Activated CD4-positive, alpha-beta T cell treated with anti-CD3 and anti-CD28 coated beads, Interleukin-2, amount 50 U/mL, for 16 hours (primary cell): ENCODE measurements at regions not wholly inside any gene's neighbourhood (a gene's known extent, or its start where the extent isn't known, plus 50 kb on each side); places are given as distances from the start of the nearest gene placed in this dataset.
"Not testable (repeated sequence)": the region's sequence is repeated elsewhere in the genome, so short reads cannot be mapped to it uniquely, and the experiment has no call there.

ENCODE experiments used
- DNase-seq: peaks from one replicate; pipeline ENCODE4 v3.0.0-alpha.2; 2020

- no peak for DNase-seq
Observed at GRCh38 chr7:91719008-91719407, 161.5 kb downstream of the MTERF1 start.

DNA sequence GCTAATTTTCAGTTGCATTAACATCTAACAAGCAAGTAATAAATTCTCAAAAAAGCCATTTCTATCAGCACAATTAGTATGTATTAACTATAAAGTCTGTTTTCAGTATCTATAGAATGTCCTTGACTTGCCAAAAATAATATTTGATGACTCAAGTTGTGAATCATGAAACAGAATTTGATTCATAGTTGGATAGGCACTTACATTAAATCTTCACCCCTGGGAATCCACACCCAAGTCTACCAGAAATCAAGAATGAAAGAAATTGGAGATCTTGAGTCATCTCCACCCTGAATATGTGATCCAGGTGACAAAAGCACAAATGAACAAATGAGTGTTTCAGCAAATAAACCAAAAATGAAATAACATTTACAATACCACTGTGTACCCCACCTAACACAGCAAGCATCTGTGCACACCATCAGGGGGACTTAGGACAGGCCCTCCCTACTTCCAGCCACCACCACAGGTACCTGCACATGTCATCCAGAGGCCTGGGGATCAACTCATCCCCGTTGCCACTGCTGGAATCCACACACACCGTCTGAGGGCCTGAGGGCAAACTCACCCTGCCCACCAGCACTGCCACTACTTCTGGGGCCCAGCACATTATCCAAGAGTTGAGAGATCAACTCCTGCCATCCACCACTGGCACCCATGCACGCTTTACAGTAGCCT lies 160.1 kb downstream of the MTERF1 start:
- no peak for DNase-seq

- DNase-seq = no peak
Observed at GRCh38 chr7:91722831-91723230, 157.7 kb downstream of the MTERF1 start.

DNA sequence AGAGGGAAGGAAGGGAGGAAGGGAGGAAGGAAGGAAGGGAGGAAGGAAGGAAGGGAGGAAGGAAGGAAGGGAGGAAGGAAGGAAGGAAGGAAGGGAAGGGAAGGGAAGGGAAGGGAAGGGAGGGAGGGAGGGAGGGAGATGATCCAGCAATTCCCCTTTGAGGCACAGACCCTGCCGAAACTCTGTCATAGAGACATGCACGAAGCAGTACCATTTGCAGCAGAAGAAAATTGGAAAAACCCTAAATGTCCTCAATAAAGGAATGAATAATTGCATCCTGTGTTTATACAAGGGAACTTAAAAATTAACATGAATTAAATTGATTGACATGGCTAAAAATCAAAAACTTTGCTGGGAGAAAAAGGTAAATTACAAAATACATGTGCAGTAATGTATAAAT lies 151.5 kb downstream of the MTERF1 start:
- not testable (repeated sequence) for DNase-seq

GRCh38 chr7:91731976-91732375 lies 148.5 kb downstream of the MTERF1 start:
- no peak for DNase-seq

DNA sequence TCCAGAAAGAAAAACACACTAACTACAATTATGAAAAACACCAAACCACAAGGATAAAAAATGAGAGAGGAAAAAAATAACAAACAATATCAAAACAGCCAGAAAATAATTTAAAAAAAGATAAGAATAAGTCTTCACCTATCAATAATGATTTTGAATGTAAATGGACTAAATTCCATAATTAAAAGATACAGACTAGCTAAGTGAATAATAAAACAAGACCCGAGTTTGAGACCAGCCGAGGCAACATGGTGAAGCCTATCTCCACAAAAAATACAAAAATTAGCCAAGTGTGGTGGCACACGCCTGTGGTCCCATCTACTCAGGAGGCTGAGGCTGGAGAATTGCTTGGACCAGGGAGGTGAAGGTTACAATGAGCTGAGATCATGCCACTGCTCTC lies 131.1 kb downstream of the MTERF1 start:
- DNase-seq = no peak

GRCh38 chr7:91750091-91750490 lies 130.4 kb downstream of the MTERF1 start:
- DNase-seq = no peak

DNA sequence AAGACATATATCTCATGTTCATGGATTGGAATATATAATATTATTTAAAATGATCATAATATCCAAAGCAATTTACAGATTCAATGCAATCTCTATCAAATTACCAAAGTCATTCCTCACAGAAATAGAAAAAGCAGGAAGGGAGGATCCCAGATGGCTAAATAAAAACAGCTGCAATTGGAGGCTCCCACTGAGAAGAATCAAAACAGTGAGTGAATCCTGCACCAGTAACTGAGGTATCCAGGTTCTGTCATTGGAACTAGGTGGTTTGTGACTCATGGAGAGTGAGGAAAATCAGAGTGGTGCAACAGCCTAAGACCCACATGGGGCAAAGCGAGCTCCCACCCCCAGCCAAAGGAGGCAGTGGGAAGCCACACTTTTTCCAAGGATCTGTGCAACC lies 128.4 kb downstream of the MTERF1 start:
- no peak for DNase-seq

DNA sequence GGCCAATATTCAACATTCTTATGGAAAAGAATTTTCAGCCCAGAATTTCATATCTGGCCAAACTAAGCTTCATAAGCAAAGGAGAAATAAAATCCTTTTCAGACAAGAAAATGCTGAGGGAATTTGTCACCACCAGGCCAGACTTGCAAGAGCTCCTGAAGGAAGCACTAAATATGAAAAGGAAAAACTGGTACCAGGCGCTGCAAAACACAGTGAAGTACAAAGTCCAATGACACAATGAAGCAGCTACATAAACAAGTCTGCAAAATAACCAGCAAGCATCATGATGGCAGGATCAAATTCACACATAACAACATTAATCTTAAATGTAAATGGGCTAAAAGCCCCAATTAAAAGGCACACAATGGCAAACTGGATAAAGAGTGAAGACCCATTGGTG lies 126.2 kb downstream of the MTERF1 start:
- not testable (repeated sequence) for DNase-seq

DNA sequence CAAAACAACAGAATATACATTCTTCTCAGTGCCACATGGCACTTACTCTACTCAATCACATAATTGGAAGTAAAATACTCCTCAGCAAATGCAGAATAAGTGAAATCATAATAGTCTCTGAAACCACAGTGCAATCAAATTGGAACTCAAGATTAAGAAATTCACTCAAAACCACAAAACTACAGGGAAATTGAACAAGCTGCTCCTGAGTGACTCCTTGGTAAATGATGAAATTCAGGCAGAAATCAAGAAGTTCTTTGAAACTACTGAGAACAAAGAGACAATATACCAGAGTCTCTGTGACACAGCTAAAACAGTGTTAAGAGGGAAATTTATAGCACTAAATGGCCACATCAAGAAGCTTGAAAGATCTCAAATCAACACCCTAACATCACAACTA lies 125.4 kb downstream of the MTERF1 start:
- not testable (repeated sequence) for DNase-seq

DNA sequence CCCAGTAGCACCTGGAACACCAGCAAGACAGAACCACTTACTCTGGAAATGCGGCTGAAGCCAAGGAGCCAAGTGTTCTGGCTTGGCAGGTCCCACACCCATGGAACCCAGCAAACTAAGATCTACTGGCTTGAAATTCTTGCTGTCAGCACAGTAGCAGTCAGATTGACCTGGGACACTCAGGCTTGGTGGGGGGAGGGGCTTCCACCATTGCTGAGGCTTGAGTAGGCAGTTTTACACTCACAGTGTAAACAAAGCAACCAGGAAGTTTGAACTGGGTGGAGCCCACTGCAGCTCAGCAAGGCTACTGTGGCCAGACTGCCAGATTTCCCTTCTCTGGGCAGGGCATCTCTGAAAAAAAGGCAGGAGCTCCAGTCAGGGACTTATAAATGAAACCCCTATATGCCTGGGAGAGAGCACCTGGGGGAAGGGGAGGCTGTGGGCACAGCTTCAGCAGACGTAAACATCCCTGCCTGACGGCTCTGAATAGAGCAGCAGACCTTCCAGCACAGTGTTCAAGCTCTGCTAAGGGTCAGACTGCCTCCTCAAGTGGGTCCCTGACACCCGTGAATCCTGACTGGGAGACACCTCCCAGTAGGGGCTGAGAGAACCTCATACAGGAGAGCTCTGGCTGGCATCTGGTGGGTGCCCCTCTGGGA lies 121.2 kb downstream of the MTERF1 start:
- no peak for DNase-seq

DNA sequence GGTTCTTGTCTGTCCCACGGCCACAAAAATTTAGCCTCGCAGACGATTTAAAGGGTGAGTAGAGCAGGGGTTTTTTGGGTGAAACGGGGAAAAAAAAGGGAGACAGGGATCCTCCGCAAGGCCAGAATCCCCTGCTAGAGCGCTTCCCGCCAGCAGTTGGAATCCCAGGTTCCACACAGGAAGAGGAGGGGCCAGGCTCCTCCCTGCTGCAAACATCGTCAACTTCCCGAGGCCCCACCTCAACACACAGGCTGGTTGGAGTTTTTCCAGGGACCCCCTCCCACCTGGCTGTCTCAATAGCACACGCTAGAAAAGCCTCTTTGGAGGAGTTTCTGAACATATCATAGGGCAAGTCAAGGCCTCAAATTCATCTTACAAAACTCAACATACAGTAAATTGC lies 112.7 kb downstream of the MTERF1 start:
- no peak for DNase-seq

DNA sequence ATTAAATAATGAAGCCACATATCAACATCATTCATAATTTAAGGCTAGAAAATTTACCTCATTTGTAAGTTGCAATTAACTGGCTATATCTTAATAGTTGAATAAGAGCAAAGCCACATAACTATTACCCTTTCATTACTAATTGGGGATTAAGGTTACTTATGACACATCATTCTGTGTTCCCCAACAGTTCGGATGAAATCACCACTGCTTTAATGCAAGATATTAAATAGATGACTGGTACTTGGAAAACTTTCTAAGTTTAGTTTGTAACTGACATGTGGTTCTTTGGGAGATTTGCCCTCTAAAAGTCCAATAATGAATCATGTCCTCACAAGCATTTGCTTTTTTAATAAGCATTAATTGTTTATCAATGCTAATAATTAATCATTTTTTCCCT lies 109.1 kb downstream of the MTERF1 start:
- no peak for DNase-seq

DNA sequence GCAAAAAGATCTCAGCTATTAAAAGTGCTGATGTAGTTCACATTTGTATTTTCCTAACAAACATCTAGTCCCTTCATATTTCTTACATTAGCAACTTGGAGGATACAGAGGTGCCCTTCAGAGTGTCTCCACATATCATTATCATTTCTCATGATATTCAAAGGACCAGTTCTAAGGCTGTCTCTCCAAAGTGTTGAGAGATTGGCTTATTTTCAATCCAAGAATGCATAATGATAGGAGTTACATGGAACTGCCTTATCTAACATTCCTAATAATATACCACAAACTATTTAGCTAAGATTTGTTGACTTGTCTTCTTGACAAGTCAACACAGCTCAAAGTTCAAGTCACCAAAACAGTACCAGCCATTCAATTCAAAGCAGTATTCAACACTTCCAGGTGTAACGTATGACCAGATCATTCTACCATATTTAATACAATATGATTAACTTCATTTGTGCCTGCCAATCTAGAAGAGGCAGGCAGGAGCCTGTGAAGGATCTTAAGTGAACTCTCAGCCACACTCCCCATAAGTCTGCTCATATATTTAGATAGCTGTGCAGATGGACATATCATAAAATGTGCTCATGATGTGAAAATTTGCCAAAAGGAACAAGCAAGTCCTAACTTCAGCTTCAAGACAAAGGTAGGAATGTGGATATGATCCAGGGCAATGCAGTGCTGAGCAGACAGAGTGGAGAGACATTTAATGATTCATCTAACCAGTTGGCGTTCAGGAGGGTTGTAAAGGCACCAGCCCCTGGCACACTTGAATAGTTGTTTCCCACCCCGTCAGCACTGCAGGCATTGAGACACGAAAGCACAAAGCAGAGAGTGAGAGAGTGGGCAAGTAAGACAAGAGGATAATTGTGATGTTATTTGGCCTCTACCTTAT lies 108.3 kb downstream of the MTERF1 start:
- no peak for DNase-seq

DNA sequence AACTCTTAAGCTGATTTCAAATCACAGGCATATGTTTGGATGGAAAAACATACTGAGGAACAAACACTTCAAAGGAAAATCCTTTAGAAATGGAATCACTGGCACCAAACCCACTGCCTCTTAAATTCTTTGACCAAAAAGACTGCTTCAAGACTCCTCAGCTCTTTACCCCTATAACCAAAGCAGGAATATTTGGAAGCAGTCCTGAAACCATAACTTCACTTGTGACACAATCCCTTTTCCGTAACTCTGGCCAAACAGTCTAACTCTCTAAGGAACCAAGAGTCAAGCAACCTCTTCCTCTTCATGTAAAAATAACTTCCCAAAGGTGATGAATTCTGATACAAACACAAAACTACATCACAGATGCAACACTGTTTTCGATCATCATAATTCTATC lies 104.3 kb downstream of the MTERF1 start:
- DNase-seq = no peak

DNA sequence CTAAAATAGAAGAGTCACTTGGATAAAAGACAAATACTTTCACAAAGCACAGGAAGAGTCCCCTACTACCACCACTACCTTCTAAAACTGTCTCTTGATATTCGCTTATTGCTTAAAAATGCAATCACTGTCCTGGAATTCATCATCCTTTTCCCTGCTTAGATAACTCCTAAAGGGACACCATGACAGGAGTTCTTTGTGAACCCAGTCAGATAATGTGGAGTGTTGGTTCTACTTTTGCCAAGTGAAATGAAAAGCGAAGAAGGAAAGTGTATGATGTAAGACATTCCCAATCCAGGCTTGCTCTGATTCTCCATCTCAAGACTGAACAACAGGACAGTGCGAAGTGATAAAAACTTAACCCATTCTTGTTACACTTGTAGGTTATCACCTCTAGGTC lies 103.0 kb downstream of the MTERF1 start:
- no peak for DNase-seq

- no peak for DNase-seq
Observed at GRCh38 chr7:91778416-91778815, 102.1 kb downstream of the MTERF1 start.

- no peak for DNase-seq
Observed at GRCh38 chr7:91780521-91780920, 100.0 kb downstream of the MTERF1 start.

GRCh38 chr7:91784469-91784868 lies 96.0 kb downstream of the MTERF1 start:
- peak; percentile 5 for DNase-seq

DNA sequence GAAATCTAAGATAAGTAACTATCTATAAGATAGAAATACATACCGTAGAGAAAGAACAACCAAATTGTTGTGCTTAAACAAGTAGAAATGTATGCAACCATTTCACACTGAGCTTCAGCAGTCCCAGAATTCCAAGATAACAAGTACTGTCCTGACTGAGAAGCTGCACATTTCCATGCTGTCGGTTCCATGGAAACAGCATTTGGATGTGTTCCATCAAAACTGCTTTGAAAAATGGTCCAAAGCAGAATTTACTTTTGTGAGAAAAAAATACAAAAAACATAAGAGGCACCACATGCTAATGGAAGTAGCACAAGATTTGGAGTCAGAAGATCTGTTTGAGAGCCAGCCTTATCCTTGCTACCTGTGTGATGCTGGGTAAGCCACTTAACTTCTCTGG lies 92.6 kb downstream of the MTERF1 start:
- no peak for DNase-seq

GRCh38 chr7:91789086-91789485 lies 91.4 kb downstream of the MTERF1 start:
- no peak for DNase-seq

DNA sequence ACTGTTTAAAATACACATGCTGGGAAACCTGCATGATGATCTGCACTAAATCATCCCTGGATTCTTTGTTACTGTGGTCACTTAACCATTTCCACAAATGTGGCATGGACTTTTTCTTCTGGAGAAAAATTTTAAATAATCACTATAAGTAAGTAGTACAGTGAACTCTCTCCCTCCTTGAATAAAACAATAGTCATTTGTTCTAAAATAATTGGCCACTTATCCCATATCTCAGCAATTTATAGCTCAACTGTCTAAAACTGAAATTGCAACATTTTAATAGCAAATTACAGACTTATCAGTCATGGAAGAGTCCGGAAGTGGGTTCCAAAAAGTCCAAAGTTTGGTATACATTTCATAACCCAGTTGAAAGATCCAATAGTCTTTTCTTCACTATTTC lies 90.9 kb downstream of the MTERF1 start:
- no peak for DNase-seq

DNA sequence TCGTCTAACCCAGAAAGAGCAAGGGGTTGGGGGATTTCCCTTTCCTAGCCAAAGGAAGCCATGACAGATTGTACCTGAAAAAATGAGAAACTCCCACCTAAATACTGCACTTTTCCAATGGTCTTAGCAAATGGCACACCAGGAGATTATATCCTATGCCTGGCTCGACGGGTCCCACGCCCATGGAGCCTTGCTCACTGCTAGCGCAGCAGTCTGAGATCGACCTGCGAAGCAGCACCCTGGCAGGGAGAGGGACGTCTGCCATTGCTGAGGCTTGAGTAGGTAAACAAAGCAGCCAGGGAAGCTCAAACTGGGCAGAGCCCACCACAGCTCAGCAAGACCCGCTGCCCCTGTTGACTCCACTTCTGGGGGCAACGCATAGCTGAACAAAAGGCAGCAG lies 89.9 kb downstream of the MTERF1 start:
- DNase-seq = not testable (repeated sequence)

GRCh38 chr7:91796122-91796521 lies 84.4 kb downstream of the MTERF1 start:
- no peak for DNase-seq
